DMS153 (cell line): ENCODE measurements at regions not wholly inside any gene's neighbourhood (a gene's known extent, or its start where the extent isn't known, plus 50 kb on each side); places are given as distances from the start of the nearest gene placed in this dataset.

Source experiments
- DNase-seq: peaks from one replicate; lab custom pipeline; 2025; lab: John Stamatoyannopoulos, UW

- no peak for DNase-seq
Measured at GRCh38 chr2:3062476-3063260, 314.9 kb downstream of the EIPR1 start.

GRCh38 chr2:3060049-3060448 lies 317.6 kb downstream of the EIPR1 start:
- no peak for DNase-seq

- DNase-seq: no peak
Measured at GRCh38 chr2:3059141-3059925, 318.3 kb downstream of the EIPR1 start.

- DNase-seq: no peak
Measured at GRCh38 chr2:3054066-3054465, 323.6 kb downstream of the EIPR1 start.

- no peak for DNase-seq
Measured at GRCh38 chr2:3051266-3051665, 326.4 kb downstream of the EIPR1 start.

- DNase-seq: no peak
Measured at GRCh38 chr2:3046170-3046865, 331.3 kb downstream of the EIPR1 start.

GRCh38 chr2:3045318-3045921 lies 332.2 kb downstream of the EIPR1 start:
- DNase-seq: no peak

GRCh38 chr2:3044587-3045317 lies 332.9 kb downstream of the EIPR1 start:
- no peak for DNase-seq

- DNase-seq: no peak
Measured at GRCh38 chr2:3043726-3044125, 333.9 kb downstream of the EIPR1 start.

GRCh38 chr2:3042601-3043585 lies 334.7 kb downstream of the EIPR1 start:
- DNase-seq: no peak

GRCh38 chr2:3041841-3042600 lies 335.6 kb downstream of the EIPR1 start:
- DNase-seq: no peak

GRCh38 chr2:3041246-3041645 lies 336.4 kb downstream of the EIPR1 start:
- no peak for DNase-seq

GRCh38 chr2:3040496-3041140 lies 337.0 kb downstream of the EIPR1 start:
- no peak for DNase-seq

- no peak for DNase-seq
Measured at GRCh38 chr2:3040066-3040428, 337.6 kb downstream of the EIPR1 start.

GRCh38 chr2:3039188-3040065 lies 338.2 kb downstream of the EIPR1 start:
- no peak for DNase-seq

GRCh38 chr2:3038636-3039035 lies 339.0 kb downstream of the EIPR1 start:
- DNase-seq: no peak

- no peak for DNase-seq
Measured at GRCh38 chr2:3037196-3038194, 340.1 kb downstream of the EIPR1 start.
